Trophoblast cell (in vitro differentiated cells and primary cell): ENCODE measurements at regions not wholly inside any gene's neighbourhood (a gene's known extent, or its start where the extent isn't known, plus 50 kb on each side); places are given as distances from the start of the nearest gene placed in this dataset.
"Not testable (repeated sequence)": the region's sequence is repeated elsewhere in the genome, so short reads cannot be mapped to it uniquely, and the experiment has no call there.

Experiments used
- DNase-seq, 2 donors: peaks; one replicate each; pipeline ENCODE4 v3.0.0-alpha.2; 2016
- H2AFZ ChIP-seq: 2 replicates; pipeline ENCODE4 v1.6.1; 2013; ENCODE audit warnings: low read length, moderate library complexity, mild to moderate bottlenecking; ENCODE audit not compliant: insufficient read depth, poor library complexity
- H2AK5ac ChIP-seq: 2 replicates; pipeline ENCODE4 v1.6.1; 2013; ENCODE audit warnings: mild to moderate bottlenecking, low read length
- H2BK120ac ChIP-seq: 2 replicates; pipeline ENCODE4 v1.6.1; 2013; ENCODE audit warnings: low read length, mild to moderate bottlenecking, moderate library complexity; ENCODE audit not compliant: insufficient read depth, poor library complexity
- H2BK12ac ChIP-seq: 2 replicates; pipeline ENCODE4 v1.6.1; 2013; ENCODE audit warnings: mild to moderate bottlenecking, low read length, moderate library complexity
- H2BK5ac ChIP-seq: 2 replicates; pipeline ENCODE4 v1.6.1; 2013; ENCODE audit warnings: low read length, low read depth, moderate library complexity, mild to moderate bottlenecking; ENCODE audit not compliant: poor library complexity
- H3K14ac ChIP-seq: 2 replicates; pipeline ENCODE4 v1.6.1; 2013; ENCODE audit warnings: mild to moderate bottlenecking, low read length
- H3K18ac ChIP-seq: 2 replicates; pipeline ENCODE4 v1.6.1; 2013; ENCODE audit warnings: mild to moderate bottlenecking, low read length
- H3K23ac ChIP-seq: 2 replicates; pipeline ENCODE4 v1.6.1; 2013; ENCODE audit warnings: low read length
- H3K27ac ChIP-seq: 2 replicates; pipeline ENCODE4 v1.5.1; 2013; ENCODE audit warnings: low read depth, mild to moderate bottlenecking, inconsistent platforms, low read length, moderate library complexity
- H3K27me3 ChIP-seq: 2 replicates; pipeline ENCODE4 v1.6.1; 2013; ENCODE audit warnings: inconsistent platforms, mild to moderate bottlenecking, low read length, moderate library complexity; ENCODE audit not compliant: insufficient read depth
- H3K36me3 ChIP-seq, 2 experiments: 1 replicate in 1 of 2; 2 replicates in 1 of 2; pipeline ENCODE4 v1.6.1; 2013; ENCODE audit warnings: low read length in 2 of 2, mild to moderate bottlenecking in 2 of 2, moderate library complexity in 1 of 2; ENCODE audit not compliant: insufficient read depth in 2 of 2, control insufficient read depth in 1 of 2
- H3K4ac ChIP-seq: 2 replicates; pipeline ENCODE4 v1.6.1; 2013; ENCODE audit warnings: low read depth, mild to moderate bottlenecking, low read length, moderate library complexity
- H3K4me1 ChIP-seq, 2 experiments: 1 replicate in 1 of 2; 2 replicates in 1 of 2; pipeline ENCODE4 v1.6.1; 2013; ENCODE audit warnings: low read length in 2 of 2, mild to moderate bottlenecking in 2 of 2, moderate library complexity in 1 of 2; ENCODE audit not compliant: insufficient read depth in 2 of 2, control insufficient read depth in 1 of 2
- H3K4me2 ChIP-seq: 2 replicates; pipeline ENCODE4 v1.6.1; 2013; ENCODE audit warnings: inconsistent platforms, mild to moderate bottlenecking, low read length, moderate library complexity
- H3K4me3 ChIP-seq: 2 replicates; pipeline ENCODE4 v1.5.1; 2013; ENCODE audit warnings: mild to moderate bottlenecking, low read depth, low read length, inconsistent platforms
- H3K79me1 ChIP-seq: one replicate; pipeline ENCODE4 v1.6.1; 2013; ENCODE audit warnings: low read length
- H3K79me2 ChIP-seq: 2 replicates; pipeline ENCODE4 v1.6.1; 2013; ENCODE audit warnings: low read length, mild to moderate bottlenecking; ENCODE audit not compliant: control insufficient read depth, insufficient read depth, poor library complexity
- H3K9ac ChIP-seq: 2 replicates; pipeline ENCODE4 v1.6.1; 2013; ENCODE audit warnings: mild to moderate bottlenecking, low read length
- H3K9me3 ChIP-seq: 2 replicates; pipeline ENCODE4 v1.6.1; 2013; ENCODE audit warnings: low read depth, mild to moderate bottlenecking, control low read depth, inconsistent platforms, low read length; ENCODE audit not compliant: insufficient read depth
- H4K12ac ChIP-seq: 2 replicates; pipeline ENCODE4 v1.6.1; 2013; ENCODE audit warnings: low read depth, mild to moderate bottlenecking, low read length, moderate library complexity
- H4K8ac ChIP-seq: 2 replicates; pipeline ENCODE4 v1.6.1; 2013; ENCODE audit warnings: low read depth, mild to moderate bottlenecking, low read length, moderate library complexity
- H4K91ac ChIP-seq: one replicate; pipeline ENCODE4 v1.6.1; 2013; ENCODE audit warnings: low read depth, mild to moderate bottlenecking, low read length, moderate library complexity
- WGBS: extraction: QIAGEN DNeasy Blood & Tissue Kit; methylation state at CpG from one replicate; pipeline ENCODE4 v1.1.7; 2013; ENCODE audit warnings: missing lambda C conversion rate; ENCODE audit not compliant: insufficient read length, insufficient coverage; ENCODE audit errors: extremely low coverage; 5-methylcytosine and 5-hydroxymethylcytosine counted together

DNA sequence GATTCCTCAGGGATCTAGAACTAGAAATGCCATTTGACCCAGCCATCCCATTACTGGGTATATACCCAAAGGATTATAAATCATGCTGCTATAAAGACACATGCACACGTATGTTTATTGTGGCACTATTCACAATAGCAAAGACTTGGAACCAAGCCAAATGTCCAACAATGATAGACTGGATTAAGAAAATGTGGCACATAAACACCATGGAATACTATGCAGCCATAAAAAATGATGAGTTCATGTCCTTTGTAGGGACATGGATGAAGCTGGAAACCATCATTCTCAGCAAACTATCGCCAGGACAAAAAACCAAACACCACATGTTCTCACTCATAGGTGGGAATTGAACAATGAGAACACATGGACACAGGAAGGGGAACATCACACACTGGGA is 296.3 kb downstream of the DLEU7 start:
- H3K4me1 ChIP-seq, H4K91ac ChIP-seq, H3K9me3 ChIP-seq, H3K23ac ChIP-seq, H3K27ac ChIP-seq, H3K79me2 ChIP-seq, H2BK120ac ChIP-seq, H3K9ac ChIP-seq, H3K36me3 ChIP-seq, H3K4me2 ChIP-seq, H3K4ac ChIP-seq, DNase-seq, H2AFZ ChIP-seq, H2BK5ac ChIP-seq, H4K12ac ChIP-seq, H4K8ac ChIP-seq, H3K27me3 ChIP-seq, H2BK12ac ChIP-seq, H3K18ac ChIP-seq, H3K79me1 ChIP-seq, H3K4me3 ChIP-seq, H3K14ac ChIP-seq, H2AK5ac ChIP-seq: not testable (repeated sequence)
- no CpG with 5 or more reads among the region's 2 CpGs for WGBS

DNA sequence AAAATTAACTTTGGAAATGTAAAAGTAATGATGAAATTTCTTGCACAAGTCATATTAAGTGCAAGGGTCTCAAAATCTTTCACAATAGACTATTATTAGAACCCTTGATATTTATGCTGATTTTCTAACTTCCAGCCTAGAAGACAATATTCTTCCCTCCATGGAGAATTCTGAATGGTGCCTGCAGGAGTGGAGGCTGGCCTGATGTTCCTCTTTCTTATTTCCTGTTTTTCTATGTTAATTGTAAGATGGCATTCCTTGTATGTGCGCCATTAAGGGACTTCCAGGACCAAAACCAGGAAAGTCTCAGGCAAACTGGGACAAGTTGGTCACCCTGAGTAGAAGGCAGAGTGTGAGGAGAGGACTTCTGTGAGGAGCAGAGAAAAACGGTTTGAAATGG is 294.9 kb downstream of the DLEU7 start:
- no peak for DNase-seq
- H4K8ac ChIP-seq = no peak overlapping the region
- H4K12ac ChIP-seq = no peak overlapping the region
- no peaks in the 10 kb centered on the region for H3K79me1 ChIP-seq
- no peaks in the 10 kb centered on the region for H3K36me3 ChIP-seq
- H2AFZ ChIP-seq = no peak overlapping the region
- H4K91ac ChIP-seq = no peak overlapping the region
- H3K27me3 ChIP-seq = no peaks in the 10 kb centered on the region
- H3K9me3 ChIP-seq = no peaks in the 10 kb centered on the region
- H2AK5ac ChIP-seq = no peak overlapping the region
- H2BK120ac ChIP-seq = no peak overlapping the region
- no CpG with 5 or more reads among the region's 2 CpGs for WGBS
- no peak overlapping the region for H2BK5ac ChIP-seq
- no peak overlapping the region for H3K18ac ChIP-seq
- H3K9ac ChIP-seq = no peak overlapping the region
- no peak overlapping the region for H3K4ac ChIP-seq
- H3K79me2 ChIP-seq = no peaks in the 10 kb centered on the region
- H3K4me3 ChIP-seq = no peak overlapping the region
- H3K27ac ChIP-seq = no peak overlapping the region
- H3K4me2 ChIP-seq = no peak overlapping the region
- H3K23ac ChIP-seq = no peak overlapping the region
- no peaks in the 10 kb centered on the region for H3K4me1 ChIP-seq
- H3K14ac ChIP-seq = no peak overlapping the region
- no peak overlapping the region for H2BK12ac ChIP-seq

DNA sequence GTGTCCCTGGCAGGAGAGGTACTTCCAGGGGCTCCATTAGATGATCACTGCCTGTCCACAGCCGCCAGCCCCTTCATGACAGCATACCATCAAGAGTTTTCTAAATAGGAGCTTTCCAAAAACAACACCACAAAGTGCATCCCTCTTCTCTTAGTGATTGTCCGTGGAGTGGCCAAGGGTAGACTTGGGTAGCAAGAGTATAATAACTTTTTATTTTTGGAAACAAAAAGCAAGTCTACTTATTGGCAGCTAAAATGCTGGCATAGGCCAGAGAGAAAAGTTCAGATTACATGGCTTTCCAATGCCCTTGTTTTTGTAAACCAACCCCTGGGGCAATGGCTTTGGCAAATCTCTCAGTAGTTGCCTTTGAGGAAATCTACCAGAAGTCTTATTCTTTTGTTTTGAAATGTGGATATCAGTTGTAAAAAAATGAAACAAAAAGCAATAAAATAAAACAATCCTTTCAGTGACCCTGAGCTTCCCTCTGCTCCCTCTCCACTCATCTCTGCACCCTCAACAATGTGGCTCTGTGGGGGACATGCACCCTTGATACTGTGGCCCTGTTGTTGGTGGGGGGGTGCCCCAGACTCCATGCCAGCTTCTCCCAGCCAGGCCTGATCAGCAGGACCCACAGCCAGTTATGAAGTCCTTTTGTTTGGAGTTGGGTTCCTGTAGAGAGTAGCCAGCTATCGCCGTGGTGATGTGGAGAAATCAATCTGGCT is 294.1 kb downstream of the DLEU7 start:
- no peak overlapping the region for H2BK5ac ChIP-seq
- H2AFZ ChIP-seq = no peak overlapping the region
- H3K23ac ChIP-seq = no peak overlapping the region
- no peak overlapping the region for H4K8ac ChIP-seq
- DNase-seq = no peak
- no CpG with 5 or more reads among the region's 4 CpGs for WGBS
- H3K27ac ChIP-seq = no peak overlapping the region
- H3K4me3 ChIP-seq = no peak overlapping the region
- H4K91ac ChIP-seq = no peak overlapping the region
- H3K27me3 ChIP-seq = no peaks in the 10 kb centered on the region
- no peaks in the 10 kb centered on the region for H3K79me2 ChIP-seq
- no peak overlapping the region for H2AK5ac ChIP-seq
- H2BK120ac ChIP-seq = no peak overlapping the region
- H3K14ac ChIP-seq = no peak overlapping the region
- no peak overlapping the region for H2BK12ac ChIP-seq
- H3K36me3 ChIP-seq = no peaks in the 10 kb centered on the region
- H3K79me1 ChIP-seq = no peaks in the 10 kb centered on the region
- H3K9ac ChIP-seq = no peak overlapping the region
- H3K4me1 ChIP-seq = no peaks in the 10 kb centered on the region
- H3K18ac ChIP-seq = no peak overlapping the region
- H4K12ac ChIP-seq = no peak overlapping the region
- no peak overlapping the region for H3K4me2 ChIP-seq
- H3K9me3 ChIP-seq = no peaks in the 10 kb centered on the region
- H3K4ac ChIP-seq = no peak overlapping the region

DNA sequence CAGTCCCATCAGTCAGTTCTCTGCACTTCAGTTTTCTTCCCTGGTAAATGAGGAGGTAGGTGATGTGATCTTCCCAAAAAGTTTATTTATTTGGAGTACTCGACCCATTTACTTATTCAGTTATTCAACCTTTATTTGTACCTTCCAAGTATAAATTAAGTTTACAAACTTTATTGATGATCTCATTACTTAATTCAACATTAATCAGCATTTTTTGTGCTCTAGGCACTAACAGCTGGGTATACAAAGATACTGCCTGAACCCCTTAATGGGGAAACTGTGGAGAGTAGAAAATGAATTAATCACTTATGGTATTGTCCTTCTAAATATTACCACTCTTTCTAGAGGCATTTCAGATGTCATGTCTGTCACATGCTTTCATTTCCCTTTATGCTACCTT is 293.3 kb downstream of the DLEU7 start:
- H3K23ac ChIP-seq = no peak overlapping the region
- no CpG with 5 or more reads among the region's 1 CpG for WGBS
- H3K9me3 ChIP-seq = no peaks in the 10 kb centered on the region
- no peaks in the 10 kb centered on the region for H3K36me3 ChIP-seq
- H3K27ac ChIP-seq = no peak overlapping the region
- H2BK12ac ChIP-seq = no peak overlapping the region
- H3K18ac ChIP-seq = no peak overlapping the region
- H3K4me1 ChIP-seq = no peaks in the 10 kb centered on the region
- no peak overlapping the region for H3K4ac ChIP-seq
- no peak overlapping the region for H3K9ac ChIP-seq
- no peak overlapping the region for H4K91ac ChIP-seq
- no peak overlapping the region for H4K12ac ChIP-seq
- no peak overlapping the region for H3K4me2 ChIP-seq
- H3K4me3 ChIP-seq = no peak overlapping the region
- H2BK120ac ChIP-seq = no peak overlapping the region
- no peak overlapping the region for H3K14ac ChIP-seq
- no peak overlapping the region for H2BK5ac ChIP-seq
- no peak overlapping the region for H4K8ac ChIP-seq
- no peaks in the 10 kb centered on the region for H3K27me3 ChIP-seq
- H3K79me2 ChIP-seq = no peaks in the 10 kb centered on the region
- DNase-seq = no peak
- no peak overlapping the region for H2AK5ac ChIP-seq
- no peak overlapping the region for H2AFZ ChIP-seq
- no peaks in the 10 kb centered on the region for H3K79me1 ChIP-seq
